Calu3 (cell line): ENCODE measurements at regions not wholly inside any gene's neighbourhood (a gene's known extent, or its start where the extent isn't known, plus 50 kb on each side); places are given as distances from the start of the nearest gene placed in this dataset.

ENCODE experiments used
- BruUV-seq: library from RNA; stranded (reverse); fragments of 400-500 nt; replicated peaks from 2 replicates; lab custom pipeline; 2021; lab: Mats Ljungman, UMichigan
- CTCF ChIA-PET: fragments of 300-600 bp; sonication (Branson Sonifier 250); formaldehyde crosslinking; loops from one replicate; lab custom pipeline; 2022; ENCODE audit warnings: antibody characterized with exemption; lab: Charles Lee
- DNase-seq: peaks from one replicate; pipeline ENCODE4 v3.0.0; 2022
- H3K27ac Mint-ChIP-seq: one replicate; pipeline ENCODE4 v1.8.0; 2022; ENCODE audit warnings: mixed read lengths; ENCODE audit not compliant: unreplicated experiment
- H3K27me3 Mint-ChIP-seq: one replicate; pipeline ENCODE4 v1.8.0; 2022; ENCODE audit warnings: mixed read lengths; ENCODE audit not compliant: unreplicated experiment
- H3K36me3 Mint-ChIP-seq: one replicate; pipeline ENCODE4 v1.8.0; 2022; ENCODE audit warnings: mild to moderate bottlenecking, moderate library complexity, mixed read lengths; ENCODE audit not compliant: insufficient read depth, unreplicated experiment
- H3K4me1 Mint-ChIP-seq: one replicate; pipeline ENCODE4 v1.8.0; 2022; ENCODE audit warnings: mild to moderate bottlenecking, low read depth, mixed read lengths; ENCODE audit not compliant: unreplicated experiment
- H3K4me3 Mint-ChIP-seq: one replicate; pipeline ENCODE4 v1.8.0; 2022; ENCODE audit warnings: mild to moderate bottlenecking, low read depth, moderate library complexity, mixed read lengths; ENCODE audit not compliant: unreplicated experiment
- H3K9me3 Mint-ChIP-seq: one replicate; pipeline ENCODE4 v1.8.0; 2022; ENCODE audit warnings: low read depth, mixed read lengths; ENCODE audit not compliant: unreplicated experiment
- CTCF ChIP-seq: fragments of 200-600 bp; IDR thresholded peaks from one replicate; pipeline ENCODE4 v1.8.0; 2022; ENCODE audit warnings: antibody characterized with exemption; ENCODE audit not compliant: unreplicated experiment
- intact Hi-C: fragments of 100-400 bp; cut with micrococcal nuclease; formaldehyde crosslinking; loops from one replicate; pipeline ENCODE4 v1.10.0; 2022; ENCODE audit not compliant: unreplicated experiment

GRCh38 chr2:8532438-8532837, 149.4 kb upstream of the ID2 start:
- CTCF ChIA-PET, result no interaction called here
- H3K4me3 Mint-ChIP-seq, result no peak overlapping the region
- DNase-seq, result no peak
- H3K9me3 Mint-ChIP-seq, result peaks cover 4% of the 10 kb centered on the region
- no peaks in the 10 kb centered on the region for H3K27me3 Mint-ChIP-seq
- H3K36me3 Mint-ChIP-seq, result no peaks in the 10 kb centered on the region
- intact Hi-C loops, result no loop called here
- no peak overlapping the region for H3K27ac Mint-ChIP-seq
- H3K4me1 Mint-ChIP-seq, result peaks cover 9% of the 10 kb centered on the region
- no peak for TF ChIP-seq CTCF
- no TSS peak for BruUV-seq

GRCh38 chr2:8533923-8534322, 147.9 kb upstream of the ID2 start:
- no peak overlapping the region for H3K4me3 Mint-ChIP-seq
- no peaks in the 10 kb centered on the region for H3K36me3 Mint-ChIP-seq
- H3K4me1 Mint-ChIP-seq, result no peaks in the 10 kb centered on the region
- TF ChIP-seq CTCF, result no peak
- H3K9me3 Mint-ChIP-seq, result peaks cover 4% of the 10 kb centered on the region
- H3K27me3 Mint-ChIP-seq, result no peaks in the 10 kb centered on the region
- CTCF ChIA-PET, result no interaction called here
- DNase-seq, result no peak
- H3K27ac Mint-ChIP-seq, result no peak overlapping the region
- BruUV-seq, result no TSS peak
- intact Hi-C loops, result no loop called here

GRCh38 chr2:8534386-8534728, 147.5 kb upstream of the ID2 start:
- intact Hi-C loops, result no loop called here
- H3K4me1 Mint-ChIP-seq, result peaks cover 2% of the 10 kb centered on the region
- H3K4me3 Mint-ChIP-seq, result no peak overlapping the region
- H3K27me3 Mint-ChIP-seq, result no peaks in the 10 kb centered on the region
- no peaks in the 10 kb centered on the region for H3K36me3 Mint-ChIP-seq
- no peak for TF ChIP-seq CTCF
- no peak for DNase-seq
- CTCF ChIA-PET, result no interaction called here
- H3K27ac Mint-ChIP-seq, result no peak overlapping the region
- H3K9me3 Mint-ChIP-seq, result peaks cover 4% of the 10 kb centered on the region
- BruUV-seq, result no TSS peak

GRCh38 chr2:8534729-8535468, 147.0 kb upstream of the ID2 start:
- Mint-ChIP-seq H3K4me3 (no peak overlapping the region), H3K9me3 (peaks cover 4% of the 10 kb centered on the region), H3K4me1 (peaks cover 7% of the 10 kb centered on the region), H3K27ac (no peak overlapping the region), H3K36me3 (peaks cover 4% of the 10 kb centered on the region), H3K27me3 (no peaks in the 10 kb centered on the region)
- no peak for TF ChIP-seq CTCF
- BruUV-seq, result no TSS peak
- no peak for DNase-seq
- CTCF ChIA-PET, result no interaction called here
- intact Hi-C loops, result no loop called here
